WERI-Rb-1 (cell line): ENCODE measurements at regions not wholly inside any gene's neighbourhood (a gene's known extent, or its start where the extent isn't known, plus 50 kb on each side); places are given as distances from the start of the nearest gene placed in this dataset.

Experiments used
- DNase-seq: peaks from one replicate; pipeline ENCODE4 v3.0.0-alpha.2; 2020
- H3K27ac ChIP-seq: fragments of 250-450 bp; sonication (Bioruptor Pico); 2 replicates; pipeline ENCODE4 v1.5.1; 2020; ENCODE audit warnings: mild to moderate bottlenecking, moderate library complexity
- H3K27me3 ChIP-seq: fragments of 250-450 bp; sonication (Bioruptor Pico); 2 replicates; pipeline ENCODE4 v1.5.1; 2021; ENCODE audit warnings: mild to moderate bottlenecking, low read depth, moderate library complexity; ENCODE audit not compliant: insufficient read depth, severe bottlenecking
- H3K36me3 ChIP-seq: fragments of 250-450 bp; sonication (Bioruptor Pico); 2 replicates; pipeline ENCODE4 v1.5.1; 2020; ENCODE audit warnings: mild to moderate bottlenecking, moderate library complexity
- H3K4me3 ChIP-seq: 2 replicates; pipeline ENCODE4 v1.5.1; 2011; ENCODE audit warnings: low read depth, mild to moderate bottlenecking, control low read depth, low read length
- H3K9me3 ChIP-seq: fragments of 250-450 bp; sonication (Bioruptor Pico); 2 replicates; pipeline ENCODE4 v1.5.1; 2021; ENCODE audit warnings: mild to moderate bottlenecking, moderate library complexity; ENCODE audit not compliant: severe bottlenecking
- CTCF ChIP-seq: IDR thresholded peaks from 2 replicates; pipeline ENCODE4 v1.5.1; 2011; ENCODE audit warnings: low read depth, mild to moderate bottlenecking, control low read depth, inconsistent platforms, low read length

GRCh38 chr5:161058781-161059180 lies 206.8 kb upstream of the ATP10B start:
- Histone ChIP-seq H3K4me3 (no peak overlapping the region), H3K27ac (no peak overlapping the region), H3K27me3 (peaks cover 23% of the 10 kb centered on the region), H3K9me3 (no peaks in the 10 kb centered on the region), H3K36me3 (no peaks in the 10 kb centered on the region)
- no peak for TF ChIP-seq CTCF
- DNase-seq: no peak

GRCh38 chr5:161051920-161052500 lies 200.0 kb upstream of the ATP10B start:
- H3K4me3 ChIP-seq: no peak overlapping the region
- no peak for DNase-seq
- H3K27me3 ChIP-seq: peaks cover 18% of the 10 kb centered on the region
- TF ChIP-seq CTCF: no peak
- no peaks in the 10 kb centered on the region for H3K36me3 ChIP-seq
- no peaks in the 10 kb centered on the region for H3K9me3 ChIP-seq
- H3K27ac ChIP-seq: no peak overlapping the region

- Histone ChIP-seq H3K9me3 (no peaks in the 10 kb centered on the region), H3K27me3 (peaks cover 32% of the 10 kb centered on the region), H3K36me3 (no peaks in the 10 kb centered on the region), H3K27ac (no peak overlapping the region), H3K4me3 (no peak overlapping the region)
- DNase-seq: no peak
- no peak for TF ChIP-seq CTCF
Observed at GRCh38 chr5:161047024-161047423, 195.0 kb upstream of the ATP10B start.

GRCh38 chr5:161042862-161043261 lies 190.9 kb upstream of the ATP10B start:
- Histone ChIP-seq H3K27me3 (peaks cover 23% of the 10 kb centered on the region), H3K27ac (no peak overlapping the region), H3K36me3 (no peaks in the 10 kb centered on the region), H3K9me3 (no peaks in the 10 kb centered on the region), H3K4me3 (no peak overlapping the region)
- DNase-seq: no peak
- no peak for TF ChIP-seq CTCF

- Histone ChIP-seq H3K27me3 (peaks cover 23% of the 10 kb centered on the region), H3K36me3 (no peaks in the 10 kb centered on the region), H3K9me3 (no peaks in the 10 kb centered on the region), H3K4me3 (no peak overlapping the region), H3K27ac (no peak overlapping the region)
- no peak for DNase-seq
- TF ChIP-seq CTCF: no peak
Observed at GRCh38 chr5:161042443-161042842, 190.4 kb upstream of the ATP10B start.

GRCh38 chr5:161040818-161041217 lies 188.8 kb upstream of the ATP10B start:
- Histone ChIP-seq H3K9me3 (no peaks in the 10 kb centered on the region), H3K27ac (no peak overlapping the region), H3K36me3 (no peaks in the 10 kb centered on the region), H3K4me3 (no peak overlapping the region), H3K27me3 (peaks cover 38% of the 10 kb centered on the region)
- TF ChIP-seq CTCF: no peak
- no peak for DNase-seq
